ENCODE measurements at regions not wholly inside any gene's neighbourhood (a gene's known extent, or its start where the extent isn't known, plus 50 kb on each side); places are given as distances from the start of the nearest gene placed in this dataset.

- Histone ChIP-seq H4K20me1 (ENCODE audit: insufficient read depth) (no peaks in the 10 kb centered on the region), H3K9ac (no peak overlapping the region), H3K4me2 (ENCODE audit: unreplicated experiment) (no peak overlapping the region), H3K79me2 (ENCODE audit: insufficient read depth) (no peaks in the 10 kb centered on the region), H3F3A (ENCODE audit: insufficient read depth) (no peaks in the 10 kb centered on the region), H3K36me3 (ENCODE audit: low read depth) (no peaks in the 10 kb centered on the region), H3K27ac (no peak overlapping the region), H2AFZ (no peak overlapping the region), H3K4me1 (ENCODE audit: insufficient read depth) (peaks cover 10% of the 10 kb centered on the region; the same call in 1 of the 2 replicates), H3K9me3 (ENCODE audit: low read depth) (no peaks in the 10 kb centered on the region), H3K4me3 (no peak overlapping the region), H3K27me3 (replicated peaks; ENCODE audit: insufficient read depth) (no peaks in the 10 kb centered on the region), H3K9me2 (ENCODE audit: insufficient read depth) (no peaks in the 10 kb centered on the region)
- in situ Hi-C loops (cut with MboI): no loop called here
- 98% methylated on average over 2 of the region's 2 CpGs for WGBS, 2 experiments (ENCODE audit: low coverage in 1 of 2, low lambda C conversion rate in 2 of 2, missing lambda C conversion rate in 2 of 2)
- no peak for TF ChIP-seq EZH2phosphoT487 (IDR thresholded peaks at IDR 0.05; ENCODE audit: insufficient read depth, low read depth)
- no peak for TF ChIP-seq EZH2 (IDR thresholded peaks at IDR 0.05; ENCODE audit: insufficient read depth, poor library complexity, severe bottlenecking)
- DNase-seq: no peak
Measured at GRCh38 chr6:134784336-134784735, 165.6 kb downstream of the ALDH8A1 start.

- Histone ChIP-seq H4K20me1 (ENCODE audit: insufficient read depth) (no peaks in the 10 kb centered on the region), H2AFZ (no peak overlapping the region), H3K27me3 (replicated peaks; ENCODE audit: insufficient read depth) (no peaks in the 10 kb centered on the region), H3K9me2 (ENCODE audit: insufficient read depth) (no peaks in the 10 kb centered on the region), H3K4me3 (no peak overlapping the region), H3K27ac (no peak overlapping the region), H3K36me3 (ENCODE audit: low read depth) (no peaks in the 10 kb centered on the region), H3K4me2 (ENCODE audit: unreplicated experiment) (no peak overlapping the region), H3F3A (ENCODE audit: insufficient read depth) (peaks cover 13% of the 10 kb centered on the region), H3K9me3 (ENCODE audit: low read depth) (no peaks in the 10 kb centered on the region), H3K4me1 (ENCODE audit: insufficient read depth) (peaks cover 10% of the 10 kb centered on the region), H3K79me2 (ENCODE audit: insufficient read depth) (no peaks in the 10 kb centered on the region), H3K9ac (no peak overlapping the region)
- TF ChIP-seq EZH2phosphoT487 (IDR thresholded peaks at IDR 0.05; ENCODE audit: insufficient read depth, low read depth) (no peak), EZH2 (IDR thresholded peaks at IDR 0.05; ENCODE audit: insufficient read depth, poor library complexity, severe bottlenecking) (no peak)
- WGBS, 2 experiments (ENCODE audit: low coverage in 1 of 2, low lambda C conversion rate in 2 of 2, missing lambda C conversion rate in 2 of 2): 82 to 85% methylated on average over 2 of the region's 2 CpGs
- in situ Hi-C loops (cut with MboI): no loop called here
- DNase-seq: no peak
Measured at GRCh38 chr6:134778431-134778830, 171.5 kb downstream of the ALDH8A1 start.

- Histone ChIP-seq H3K27ac (peak overlapping the region; percentile 9), H3K4me1 (ENCODE audit: insufficient read depth) (peaks cover 10% of the 10 kb centered on the region), H3K36me3 (ENCODE audit: low read depth) (no peaks in the 10 kb centered on the region), H3K4me3 (no peak overlapping the region), H4K20me1 (ENCODE audit: insufficient read depth) (no peaks in the 10 kb centered on the region), H3F3A (ENCODE audit: insufficient read depth) (peaks cover 13% of the 10 kb centered on the region), H2AFZ (0 out of 2 replicates have a peak overlapping the region, but pooled peaks have one; percentile 0), H3K9me3 (ENCODE audit: low read depth) (no peaks in the 10 kb centered on the region), H3K9ac (no peak overlapping the region), H3K27me3 (replicated peaks; ENCODE audit: insufficient read depth) (no peaks in the 10 kb centered on the region), H3K4me2 (ENCODE audit: unreplicated experiment) (no peak overlapping the region), H3K79me2 (ENCODE audit: insufficient read depth) (no peaks in the 10 kb centered on the region), H3K9me2 (ENCODE audit: insufficient read depth) (no peaks in the 10 kb centered on the region)
- no peak for TF ChIP-seq EZH2phosphoT487 (IDR thresholded peaks at IDR 0.05; ENCODE audit: insufficient read depth, low read depth)
- peak; percentile 55 for DNase-seq
- WGBS, 2 experiments (ENCODE audit: low coverage in 1 of 2, low lambda C conversion rate in 2 of 2, missing lambda C conversion rate in 2 of 2): 96 to 98% methylated on average over 1 of the region's 1 CpG
- in situ Hi-C loops (cut with MboI): no loop called here
Measured at GRCh38 chr6:134774201-134774638, 175.7 kb downstream of the ALDH8A1 start.

- H3K4me3 ChIP-seq: no peak overlapping the region
- TF ChIP-seq EZH2phosphoT487 (IDR thresholded peaks at IDR 0.05; ENCODE audit: insufficient read depth, low read depth) (no peak), EZH2 (IDR thresholded peaks at IDR 0.05; ENCODE audit: insufficient read depth, poor library complexity, severe bottlenecking) (no peak)
- no peaks in the 10 kb centered on the region for H3K36me3 ChIP-seq (ENCODE audit: low read depth)
- H3K9ac ChIP-seq: no peak overlapping the region
- 0 out of 2 replicates have a peak, but pooled peaks cover 4% of the 10 kb centered on the region for H3K27me3 ChIP-seq (replicated peaks; ENCODE audit: insufficient read depth)
- peaks cover 13% of the 10 kb centered on the region for H3F3A ChIP-seq (ENCODE audit: insufficient read depth)
- in situ Hi-C loops (cut with MboI): no loop called here
- no peaks in the 10 kb centered on the region for H3K79me2 ChIP-seq (ENCODE audit: insufficient read depth)
- 95 to 96% methylated on average over 6 of the region's 6 CpGs for WGBS, 2 experiments (ENCODE audit: low coverage in 1 of 2, low lambda C conversion rate in 2 of 2, missing lambda C conversion rate in 2 of 2)
- no peak overlapping the region for H2AFZ ChIP-seq
- H3K9me3 ChIP-seq (ENCODE audit: low read depth): no peaks in the 10 kb centered on the region
- H3K4me1 ChIP-seq (ENCODE audit: insufficient read depth): peaks cover 10% of the 10 kb centered on the region
- no peaks in the 10 kb centered on the region for H4K20me1 ChIP-seq (ENCODE audit: insufficient read depth)
- no peak for DNase-seq
- H3K27ac ChIP-seq: no peak overlapping the region
- no peak overlapping the region for H3K4me2 ChIP-seq (ENCODE audit: unreplicated experiment)
- no peaks in the 10 kb centered on the region for H3K9me2 ChIP-seq (ENCODE audit: insufficient read depth)
Measured at GRCh38 chr6:134772671-134773360, 177.1 kb downstream of the ALDH8A1 start.
